Esophagus (tissue), 2 donors: ENCODE measurements at regions not wholly inside any gene's neighbourhood (a gene's known extent, or its start where the extent isn't known, plus 50 kb on each side); places are given as distances from the start of the nearest gene placed in this dataset.

ENCODE experiments used
- H3K27ac ChIP-seq, 2 donors: one replicate each; pipeline ENCODE4 v1.5.1; 2013; ENCODE audit warnings: low read depth in 2 of 2, mild to moderate bottlenecking in 2 of 2, inconsistent platforms in 1 of 2, low read length in 1 of 2, moderate library complexity in 1 of 2
- H3K27me3 ChIP-seq, 2 donors: one replicate each; pipeline ENCODE4 v1.6.1; 2013; ENCODE audit warnings: low read length in 2 of 2, control low read depth in 1 of 2, mild to moderate bottlenecking in 1 of 2; ENCODE audit not compliant: insufficient read depth in 2 of 2, control insufficient read depth in 1 of 2
- H3K36me3 ChIP-seq, 2 donors: one replicate each; pipeline ENCODE4 v1.6.1; 2013; ENCODE audit warnings: low read length in 1 of 2; ENCODE audit not compliant: control insufficient read depth in 2 of 2, insufficient read depth in 2 of 2
- H3K4me1 ChIP-seq, 2 donors: one replicate each; pipeline ENCODE4 v1.6.1; 2013; ENCODE audit warnings: low read length in 1 of 2; ENCODE audit not compliant: control insufficient read depth in 2 of 2, insufficient read depth in 2 of 2
- H3K4me3 ChIP-seq, 2 donors: one replicate each; pipeline ENCODE4 v1.5.1; 2013; ENCODE audit warnings: low read length in 2 of 2, mild to moderate bottlenecking in 2 of 2, low read depth in 1 of 2, moderate library complexity in 1 of 2
- H3K9me3 ChIP-seq, 2 donors: one replicate each; pipeline ENCODE4 v1.6.1; 2013; ENCODE audit warnings: mild to moderate bottlenecking in 2 of 2, low read depth in 1 of 2, low read length in 1 of 2, moderate library complexity in 1 of 2; ENCODE audit not compliant: control insufficient read depth in 2 of 2, insufficient read depth in 1 of 2
- WGBS, 2 donors: extraction: QIAGEN DNeasy Blood & Tissue Kit; methylation state at CpG; one replicate each; pipeline ENCODE4 v1.1.7; 2013; 5-methylcytosine and 5-hydroxymethylcytosine counted together
- donor health status: healthy with polysubstance abuse.
- donor health status: Bipolar disorder and iron deficiency.

- Histone ChIP-seq H3K4me1 (no peaks in the 10 kb centered on the region), H3K4me3 (no peak overlapping the region), H3K36me3 (no peaks in the 10 kb centered on the region), H3K9me3 (no peaks in the 10 kb centered on the region), H3K27me3 (no peaks in the 10 kb centered on the region), H3K27ac (no peak overlapping the region)
- WGBS, 2 donors, result 77 to 79% methylated on average over 4 of the region's 4 CpGs
Measured at GRCh38 chr2:61759005-61759404, 94.9 kb downstream of the FAM161A start.

DNA sequence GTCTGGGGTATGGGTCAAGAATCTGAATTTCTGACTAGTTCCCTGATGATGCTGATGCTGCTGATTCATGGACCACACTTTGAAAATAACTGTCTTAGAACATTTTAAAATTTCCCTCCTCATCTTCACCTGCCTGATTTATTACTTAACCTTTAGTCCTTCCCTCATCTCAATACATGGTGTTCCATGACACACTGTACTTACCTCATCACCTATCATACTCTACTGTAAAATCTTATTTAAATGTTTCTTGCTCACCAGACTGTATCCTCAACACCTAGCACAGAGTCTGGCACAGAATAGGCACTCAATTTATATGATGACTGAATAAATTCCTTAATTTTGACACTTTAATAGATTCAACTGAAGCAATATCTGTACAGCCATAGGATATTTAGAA is 95.7 kb downstream of the FAM161A start:
- Histone ChIP-seq H3K27ac (no peak overlapping the region), H3K4me1 (no peaks in the 10 kb centered on the region), H3K9me3 (no peaks in the 10 kb centered on the region)

DNA sequence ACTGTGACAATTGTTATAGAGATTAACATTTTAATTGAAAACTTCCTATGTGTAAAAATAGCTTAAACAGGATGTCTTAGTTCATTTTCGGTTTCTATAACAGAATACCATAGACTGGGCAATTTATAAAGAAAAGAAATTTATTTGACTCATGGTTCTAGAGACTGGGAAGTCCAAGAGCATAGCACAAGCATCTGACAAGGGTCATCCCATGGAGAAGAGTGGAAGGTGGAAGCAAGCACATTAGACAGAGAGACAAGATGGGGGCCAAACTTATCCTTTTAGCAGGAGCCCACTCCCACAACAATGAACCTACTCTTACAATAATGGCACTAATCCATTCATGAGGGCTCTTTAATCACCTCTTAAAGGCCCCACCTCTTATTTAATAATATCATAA is 100.3 kb downstream of the FAM161A start:
- Histone ChIP-seq H3K9me3 (no peaks in the 10 kb centered on the region), H3K4me1 (no peaks in the 10 kb centered on the region), H3K27ac (no peak overlapping the region), H3K4me3 (no peak overlapping the region), H3K36me3 (no peaks in the 10 kb centered on the region), H3K27me3 (no peaks in the 10 kb centered on the region)
- WGBS, 2 donors, result 56 to 84% methylated on average over 1 of the region's 1 CpG

More for the DNA sequence above, 95.7 kb downstream of the FAM161A start:
- H3K27me3 ChIP-seq, result no peaks in the 10 kb centered on the region
- H3K36me3 ChIP-seq, result no peaks in the 10 kb centered on the region
- H3K4me3 ChIP-seq, result no peak overlapping the region

GRCh38 chr2:61750624-61751023 is 103.2 kb downstream of the FAM161A start:
- Histone ChIP-seq H3K4me3 (no peak overlapping the region), H3K27ac (no peak overlapping the region), H3K36me3 (no peaks in the 10 kb centered on the region), H3K9me3 (no peaks in the 10 kb centered on the region), H3K27me3 (no peaks in the 10 kb centered on the region), H3K4me1 (no peaks in the 10 kb centered on the region)
- WGBS, 2 donors, result 40 to 52% methylated on average over 2 of the region's 2 CpGs

GRCh38 chr2:61742955-61743354 is 110.9 kb downstream of the FAM161A start:
- WGBS, 2 donors, result 94% methylated on average over 6 of the region's 6 CpGs
- Histone ChIP-seq H3K27me3 (no peaks in the 10 kb centered on the region), H3K27ac (no peak overlapping the region), H3K4me3 (no peak overlapping the region), H3K36me3 (no peaks in the 10 kb centered on the region), H3K9me3 (no peaks in the 10 kb centered on the region), H3K4me1 (no peaks in the 10 kb centered on the region)

GRCh38 chr2:61737841-61738240 is 116.0 kb downstream of the FAM161A start:
- no peak overlapping the region for H3K27ac ChIP-seq
- H3K4me1 ChIP-seq, result no peaks in the 10 kb centered on the region
- no peaks in the 10 kb centered on the region for H3K36me3 ChIP-seq
- no peaks in the 10 kb centered on the region for H3K9me3 ChIP-seq
- no peak overlapping the region for H3K4me3 ChIP-seq
- WGBS, 2 donors, result 88 to 89% methylated on average over 3 of the region's 3 CpGs
- no peaks in the 10 kb centered on the region for H3K27me3 ChIP-seq

DNA sequence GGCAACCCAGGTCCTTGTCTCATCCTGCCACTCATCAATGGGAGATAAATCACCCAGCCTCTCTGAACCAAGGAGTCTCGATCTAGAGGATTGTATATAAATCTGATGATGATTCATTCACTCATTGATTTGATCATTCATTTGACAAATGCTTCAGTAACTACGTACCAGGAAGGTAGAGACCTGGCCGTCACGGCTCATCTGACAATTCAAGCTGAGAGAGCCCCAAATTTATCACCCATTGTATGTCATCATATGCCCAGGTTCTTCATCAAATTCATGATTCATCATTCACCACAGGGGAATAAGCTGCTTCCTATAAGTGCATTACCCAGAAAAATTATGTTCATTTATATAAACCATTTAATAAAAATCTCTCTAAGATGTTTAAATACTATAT is 116.9 kb downstream of the FAM161A start:
- Histone ChIP-seq H3K4me3 (no peak overlapping the region), H3K36me3 (no peaks in the 10 kb centered on the region), H3K27ac (no peak overlapping the region), H3K27me3 (no peaks in the 10 kb centered on the region), H3K9me3 (no peaks in the 10 kb centered on the region), H3K4me1 (no peaks in the 10 kb centered on the region)
- 75 to 76% methylated on average over 4 of the region's 4 CpGs for WGBS, 2 donors

DNA sequence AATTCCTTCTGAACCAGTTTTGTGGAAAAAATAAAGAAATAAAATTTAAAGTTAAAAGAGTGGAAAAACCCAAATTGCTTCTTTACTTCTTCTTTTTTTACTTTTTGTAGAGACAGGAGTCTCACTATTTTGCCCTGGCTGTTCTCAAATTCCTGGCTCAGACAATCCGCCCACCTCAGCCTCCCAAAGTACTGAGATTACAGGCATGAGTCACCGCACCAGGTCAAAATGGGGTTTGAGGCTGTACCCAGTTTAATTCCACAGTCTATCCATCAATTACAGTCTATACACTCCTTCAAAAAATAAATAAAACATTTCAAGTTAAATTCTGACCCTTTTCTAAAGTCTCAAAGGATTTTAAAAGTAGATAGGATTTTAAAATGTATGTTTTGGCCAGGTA is 120.3 kb downstream of the FAM161A start:
- H3K4me1 ChIP-seq, result no peaks in the 10 kb centered on the region
- no peak overlapping the region for H3K4me3 ChIP-seq
- H3K27ac ChIP-seq, result no peak overlapping the region
- 87 to 90% methylated on average over 2 of the region's 2 CpGs for WGBS, 2 donors
- no peaks in the 10 kb centered on the region for H3K9me3 ChIP-seq
- no peaks in the 10 kb centered on the region for H3K36me3 ChIP-seq
- no peaks in the 10 kb centered on the region for H3K27me3 ChIP-seq

DNA sequence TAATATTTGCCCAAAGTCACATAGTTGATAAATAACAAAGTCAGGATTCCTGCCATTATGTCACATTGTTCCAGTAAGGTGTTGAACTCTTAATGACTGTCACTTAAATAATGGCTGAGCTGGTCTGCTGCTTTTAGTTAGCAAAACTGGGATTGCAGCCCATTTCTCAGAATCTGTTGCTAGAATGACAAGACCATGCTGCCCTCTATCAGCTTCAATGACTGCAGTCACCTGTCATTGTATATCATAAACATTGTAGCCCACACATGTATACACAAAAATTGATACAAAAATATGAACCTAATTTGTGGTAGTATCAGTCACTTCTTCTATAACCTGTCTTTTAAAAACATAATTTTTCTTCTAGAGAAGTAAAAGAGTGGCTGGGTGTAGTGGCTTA is 121.1 kb downstream of the FAM161A start:
- no peak overlapping the region for H3K27ac ChIP-seq
- no peaks in the 10 kb centered on the region for H3K36me3 ChIP-seq
- no peaks in the 10 kb centered on the region for H3K4me1 ChIP-seq
- H3K27me3 ChIP-seq, result no peaks in the 10 kb centered on the region
- H3K4me3 ChIP-seq, result no peak overlapping the region
- H3K9me3 ChIP-seq, result no peaks in the 10 kb centered on the region

GRCh38 chr2:61727746-61728145 is 126.1 kb downstream of the FAM161A start:
- Histone ChIP-seq H3K4me3 (no peak overlapping the region), H3K27ac (no peak overlapping the region), H3K36me3 (no peaks in the 10 kb centered on the region), H3K9me3 (no peaks in the 10 kb centered on the region), H3K4me1 (no peaks in the 10 kb centered on the region), H3K27me3 (no peaks in the 10 kb centered on the region)
- 48 to 52% methylated on average over 1 of the region's 1 CpG for WGBS, 2 donors
